ENCODE measurements at regions not wholly inside any gene's neighbourhood (a gene's known extent, or its start where the extent isn't known, plus 50 kb on each side); places are given as distances from the start of the nearest gene placed in this dataset.

GRCh38 chr1:95703046-95703445, 469.0 kb downstream of the RWDD3 start:
- DNase-seq, result no peak
- ATAC-seq, result no peak
- intact Hi-C loops (cut with micrococcal nuclease), result no loop called here

- intact Hi-C loops (cut with micrococcal nuclease), result no loop called here
- DNase-seq (no peak), ATAC-seq (no peak)
These were observed 482.1 kb downstream of the RWDD3 start for GRCh38 chr1:95716097-95716496.

- DNase-seq (no peak), ATAC-seq (no peak)
- intact Hi-C loops (cut with micrococcal nuclease), result no loop called here
These were observed 482.5 kb downstream of the RWDD3 start for GRCh38 chr1:95716550-95716949.

- intact Hi-C loops (cut with micrococcal nuclease), result no loop called here
- DNase-seq (no peak), ATAC-seq (no peak)
These were observed 489.3 kb downstream of the RWDD3 start for GRCh38 chr1:95723346-95723745.

- no peak for DNase-seq
- intact Hi-C loops (cut with micrococcal nuclease), result no loop called here
- no peak for ATAC-seq
These were observed 494.8 kb downstream of the RWDD3 start for GRCh38 chr1:95728841-95729240.

GRCh38 chr1:95730986-95731385, 497.0 kb downstream of the RWDD3 start:
- DNase-seq (no peak), ATAC-seq (no peak)
- intact Hi-C loops (cut with micrococcal nuclease), result no loop called here

- ATAC-seq (no peak), DNase-seq (no peak)
- intact Hi-C loops (cut with micrococcal nuclease), result no loop called here
These were observed 497.5 kb downstream of the RWDD3 start for GRCh38 chr1:95731466-95731865.

GRCh38 chr1:95733031-95733430, 499.0 kb downstream of the RWDD3 start:
- intact Hi-C loops (cut with micrococcal nuclease), result no loop called here
- ATAC-seq (no peak), DNase-seq (no peak)

- DNase-seq, result no peak
- no peak for ATAC-seq
- intact Hi-C loops (cut with micrococcal nuclease), result no loop called here
These were observed 499.7 kb downstream of the RWDD3 start for GRCh38 chr1:95733671-95734070.

GRCh38 chr1:95734560-95734959, 500.6 kb downstream of the RWDD3 start:
- DNase-seq, result no peak
- intact Hi-C loops (cut with micrococcal nuclease), result no loop called here
- ATAC-seq, result no peak

GRCh38 chr1:95742591-95743089, 508.6 kb downstream of the RWDD3 start:
- ATAC-seq, result peak; percentile 88
- intact Hi-C loops (cut with micrococcal nuclease), result no loop called here
- DNase-seq, result peak; percentile 26

- intact Hi-C loops (cut with micrococcal nuclease), result no loop called here
- DNase-seq (no peak), ATAC-seq (no peak)
These were observed 510.7 kb downstream of the RWDD3 start for GRCh38 chr1:95744731-95745130.

GRCh38 chr1:95752515-95753381, 518.7 kb downstream of the RWDD3 start:
- intact Hi-C loops (cut with micrococcal nuclease), result no loop called here
- DNase-seq (no peak), ATAC-seq (no peak)

- intact Hi-C loops (cut with micrococcal nuclease), result no loop called here
- ATAC-seq, result no peak
- DNase-seq, result no peak
These were observed 519.5 kb downstream of the RWDD3 start for GRCh38 chr1:95753382-95754016.

GRCh38 chr1:95754412-95754811, 520.4 kb downstream of the RWDD3 start:
- no peak for DNase-seq
- no peak for ATAC-seq
- intact Hi-C loops (cut with micrococcal nuclease), result no loop called here

- DNase-seq (no peak), ATAC-seq (no peak)
- intact Hi-C loops (cut with micrococcal nuclease), result no loop called here
These were observed 532.0 kb downstream of the RWDD3 start for GRCh38 chr1:95766036-95766435.

GRCh38 chr1:95770581-95770980, 536.6 kb downstream of the RWDD3 start:
- DNase-seq, result no peak
- intact Hi-C loops (cut with micrococcal nuclease), result no loop called here
- no peak for ATAC-seq

GRCh38 chr1:95778217-95778616, 544.2 kb downstream of the RWDD3 start:
- intact Hi-C loops (cut with micrococcal nuclease), result no loop called here
- no peak for ATAC-seq

GRCh38 chr1:95780836-95781235, 546.8 kb downstream of the RWDD3 start:
- ATAC-seq (no peak), DNase-seq (no peak)
- intact Hi-C loops (cut with micrococcal nuclease), result no loop called here

More at GRCh38 chr1:95778217-95778616, 544.2 kb downstream of the RWDD3 start:
- DNase-seq, result no peak

- no peak for DNase-seq
- no peak for ATAC-seq
- intact Hi-C loops (cut with micrococcal nuclease), result no loop called here
These were observed 556.1 kb downstream of the RWDD3 start for GRCh38 chr1:95790136-95790535.

GRCh38 chr1:95793893-95794292, 559.9 kb downstream of the RWDD3 start:
- intact Hi-C loops (cut with micrococcal nuclease), result no loop called here
- DNase-seq (no peak), ATAC-seq (no peak)
